IMR-90 (cell line): ENCODE measurements at regions not wholly inside any gene's neighbourhood (a gene's known extent, or its start where the extent isn't known, plus 50 kb on each side); places are given as distances from the start of the nearest gene placed in this dataset.
"Not testable (repeated sequence)": the region's sequence is repeated elsewhere in the genome, so short reads cannot be mapped to it uniquely, and the experiment has no call there.

ENCODE experiments used
- ATAC-seq: fragments of 200-7000 bp; cut with Tn5 transposase; 2 replicates; pipeline ENCODE4 v1.9.1; 2020; ENCODE audit warnings: low read depth, mild to moderate bottlenecking, moderate library complexity
- BruUV-seq: library from RNA; stranded (reverse); fragments of 400-500 nt; replicated peaks from 2 replicates; lab custom pipeline; 2021; lab: Mats Ljungman, UMichigan
- CTCF ChIA-PET: fragments of 300-600 bp; formaldehyde crosslinking; extraction: SDS; loops from one replicate; lab custom pipeline; 2021; ENCODE audit warnings: antibody characterized with exemption; lab: Yijun Ruan, JAX
- POLR2A ChIA-PET: fragments of 300-600 bp; sonication (Branson Sonifier 250); formaldehyde crosslinking; loops from one replicate; lab custom pipeline; 2022; ENCODE audit warnings: antibody characterized with exemption; ENCODE audit not compliant: unreplicated experiment; lab: Charles Lee
- DNase-seq: peaks from one replicate; pipeline ENCODE4 v3.0.0; 2013
- H2AFZ ChIP-seq: replicated peaks from 2 replicates; pipeline ENCODE3; 2013; ENCODE audit warnings: low read length, mild to moderate bottlenecking; ENCODE audit not compliant: poor library complexity
- H2AK5ac ChIP-seq: 2 replicates; pipeline ENCODE4 v1.6.1; 2013; ENCODE audit warnings: low read depth, low read length, inconsistent platforms
- H2AK9ac ChIP-seq: replicated peaks from 2 replicates; pipeline ENCODE3; 2013; ENCODE audit warnings: mild to moderate bottlenecking, low read depth, low read length, moderate library complexity; ENCODE audit not compliant: poor library complexity
- H2BK120ac ChIP-seq: 2 replicates; pipeline ENCODE4 v1.6.1; 2013; ENCODE audit warnings: low read depth, low read length, inconsistent platforms
- H2BK15ac ChIP-seq: 3 replicates; pipeline ENCODE4 v1.6.1; 2013; ENCODE audit warnings: low read depth, low read length, inconsistent platforms
- H2BK20ac ChIP-seq: 2 replicates; pipeline ENCODE4 v1.6.1; 2013; ENCODE audit warnings: low read depth, mild to moderate bottlenecking, inconsistent platforms, low read length, moderate library complexity
- H2BK5ac ChIP-seq: 2 replicates; pipeline ENCODE4 v1.6.1; 2013; ENCODE audit warnings: mild to moderate bottlenecking, low read depth, low read length, inconsistent platforms; ENCODE audit not compliant: poor library complexity, severe bottlenecking
- H3K14ac ChIP-seq: replicated peaks from 2 replicates; pipeline ENCODE4 v1.6.1; 2013; ENCODE audit warnings: low read depth, low read length, inconsistent platforms
- H3K18ac ChIP-seq: 2 replicates; pipeline ENCODE4 v1.6.1; 2013; ENCODE audit warnings: low read depth, low read length, control low read depth
- H3K23ac ChIP-seq: 2 replicates; pipeline ENCODE4 v1.6.1; 2013; ENCODE audit warnings: low read depth, low read length, inconsistent platforms
- H3K27ac ChIP-seq: 2 replicates; pipeline ENCODE4 v1.5.1; 2013; ENCODE audit warnings: mild to moderate bottlenecking, control low read depth, low read length; ENCODE audit not compliant: insufficient read depth
- H3K27me3 ChIP-seq: 2 replicates; pipeline ENCODE4 v1.6.1; 2013; ENCODE audit warnings: low read length; ENCODE audit not compliant: control insufficient read depth, insufficient read depth
- H3K36me3 ChIP-seq: 2 replicates; pipeline ENCODE4 v1.6.1; 2013; ENCODE audit warnings: low read length, mixed read lengths; ENCODE audit not compliant: control insufficient read depth, insufficient read depth
- H3K4ac ChIP-seq: 2 replicates; pipeline ENCODE4 v1.6.1; 2013; ENCODE audit warnings: low read depth, low read length, inconsistent platforms
- H3K4me1 ChIP-seq: 2 replicates; pipeline ENCODE4 v1.6.1; 2013; ENCODE audit warnings: low read length, mixed read lengths; ENCODE audit not compliant: control insufficient read depth, insufficient read depth
- H3K4me2 ChIP-seq: 2 replicates; pipeline ENCODE4 v1.6.1; 2013; ENCODE audit warnings: low read depth, mild to moderate bottlenecking, control low read depth, low read length, moderate library complexity
- H3K4me3 ChIP-seq: 2 replicates; pipeline ENCODE4 v1.5.1; 2013; ENCODE audit warnings: low read depth, mild to moderate bottlenecking, control low read depth, low read length, moderate library complexity; ENCODE audit not compliant: insufficient read depth
- H3K56ac ChIP-seq: 2 replicates; pipeline ENCODE4 v1.6.1; 2013; ENCODE audit warnings: low read length, inconsistent platforms; ENCODE audit not compliant: insufficient read depth; ENCODE audit errors: extremely low read depth
- H3K79me1 ChIP-seq, 2 experiments: 2 replicates each; pipeline ENCODE4 v1.6.1; 2013; ENCODE audit warnings: low read length in 2 of 2, inconsistent platforms in 1 of 2, low read depth in 1 of 2
- H3K9ac ChIP-seq: 2 replicates; pipeline ENCODE4 v1.6.1; 2013; ENCODE audit warnings: low read depth, low read length, control low read depth
- H3K9me1 ChIP-seq: 2 replicates; pipeline ENCODE4 v1.6.1; 2013; ENCODE audit warnings: low read length, inconsistent platforms; ENCODE audit not compliant: insufficient read depth
- H3K9me3 ChIP-seq: 2 replicates; pipeline ENCODE4 v1.6.1; 2013; ENCODE audit warnings: low read length; ENCODE audit not compliant: control insufficient read depth, insufficient read depth
- H4K20me1 ChIP-seq: 2 replicates; pipeline ENCODE4 v1.6.1; 2013; ENCODE audit warnings: low read length, inconsistent platforms; ENCODE audit not compliant: insufficient read depth
- H4K5ac ChIP-seq: 2 replicates; pipeline ENCODE4 v1.6.1; 2013; ENCODE audit warnings: mild to moderate bottlenecking, low read depth, low read length, control low read depth
- H4K8ac ChIP-seq, 2 experiments: 2 replicates each; pipeline ENCODE4 v1.6.1; 2013; ENCODE audit warnings: low read depth in 2 of 2, low read length in 2 of 2, control low read depth in 1 of 2, inconsistent platforms in 1 of 2
- H4K91ac ChIP-seq: 2 replicates; pipeline ENCODE4 v1.6.1; 2013; ENCODE audit warnings: low read depth, low read length, inconsistent platforms; ENCODE audit not compliant: insufficient read depth
- FOS ChIP-seq: fragments of 150-350 bp; IDR thresholded peaks from 2 replicates; pipeline ENCODE4 v1.6.1; 2016; ENCODE audit warnings: low read depth, low read length
- MAZ ChIP-seq: IDR thresholded peaks from 2 replicates; pipeline ENCODE4 v1.6.1; 2012; ENCODE audit warnings: low read depth, mild to moderate bottlenecking, low read length, improper control_type of control experiment, moderate library complexity, borderline replicate concordance
- NFE2L2 ChIP-seq: fragments of 150-350 bp; IDR thresholded peaks from 2 replicates; pipeline ENCODE4 v1.6.1; 2016; ENCODE audit warnings: low read depth, mild to moderate bottlenecking, low read length
- POLR2A ChIP-seq: IDR thresholded peaks from 2 replicates; pipeline ENCODE4 v1.6.1; 2012; ENCODE audit warnings: mild to moderate bottlenecking, low read depth, low read length
- SMC3 ChIP-seq: fragments of 150-350 bp; IDR thresholded peaks from 2 replicates; pipeline ENCODE4 v1.6.1; 2016; ENCODE audit warnings: low read depth, mild to moderate bottlenecking, antibody characterized with exemption, low read length, moderate library complexity
- WGBS, 2 experiments: methylation state at CpG; one replicate each; pipeline versions ENCODE4 v1.1.5 to v1.1.7; 2013; ENCODE audit warnings: missing lambda C conversion rate in 2 of 2; ENCODE audit not compliant: insufficient read length in 1 of 2; ENCODE audit errors: extremely low coverage in 2 of 2; 5-methylcytosine and 5-hydroxymethylcytosine counted together
- dilution Hi-C: fragments of 300-500 bp; cut with HindIII; formaldehyde crosslinking; loops from one replicate; pipeline ENCODE4 v1.14.3; 2018; ENCODE audit warnings: low sequenced_read_pairs; ENCODE audit not compliant: unreplicated experiment
- in situ Hi-C: fragments of 300-500 bp; cut with MboI; formaldehyde crosslinking; loops from 3 replicates; pipeline ENCODE4 v1.14.3; 2019; ENCODE audit warnings: low sequenced_read_pairs, inconsistent platforms, mixed read lengths
- intact Hi-C: fragments of 100-400 bp; cut with micrococcal nuclease; formaldehyde crosslinking; loops from 2 replicates; pipeline ENCODE4 v1.10.0; 2022

DNA sequence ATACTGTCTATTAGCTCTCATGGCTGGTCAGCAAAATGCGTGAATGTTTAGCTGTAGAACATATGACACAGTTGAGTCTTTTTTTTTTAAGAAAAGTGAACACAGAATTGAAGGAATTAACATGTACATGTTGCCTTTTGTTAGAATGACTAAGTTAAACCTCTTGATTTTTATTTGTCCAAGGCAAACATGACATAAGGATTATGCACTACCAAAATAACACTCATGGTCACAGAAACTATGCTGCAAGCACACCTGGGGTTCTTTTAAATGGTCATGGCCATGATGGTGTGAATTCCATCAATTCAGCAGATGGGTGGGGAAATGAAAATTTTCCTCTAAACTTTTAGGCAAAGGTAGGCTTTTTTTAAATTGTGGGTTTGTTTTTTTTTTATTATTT is 80.1 kb upstream of the CXCL13 start:
- H3K23ac ChIP-seq = no peak overlapping the region
- H3K4me3 ChIP-seq = no peak overlapping the region
- H3K4me1 ChIP-seq = no peaks in the 10 kb centered on the region
- DNase-seq = no peak
- H3K36me3 ChIP-seq = no peaks in the 10 kb centered on the region
- no peak overlapping the region for H3K56ac ChIP-seq
- no peak overlapping the region for H2BK15ac ChIP-seq
- H3K9me1 ChIP-seq = no peaks in the 10 kb centered on the region
- dilution Hi-C loops = no loop called here
- no peaks in the 10 kb centered on the region for H3K9me3 ChIP-seq
- H2BK120ac ChIP-seq = no peak overlapping the region
- H3K4ac ChIP-seq = no peak overlapping the region
- H3K18ac ChIP-seq = no peak overlapping the region
- in situ Hi-C loops = no loop called here
- H3K9ac ChIP-seq = no peak overlapping the region
- H3K14ac ChIP-seq = no peak overlapping the region
- H2AK9ac ChIP-seq = no peak overlapping the region
- H2AK5ac ChIP-seq = no peak overlapping the region
- no peak overlapping the region for H4K91ac ChIP-seq
- no peaks in the 10 kb centered on the region for H4K20me1 ChIP-seq
- no TSS peak for BruUV-seq
- ChIA-PET CTCF (interaction anchor here (0.7 kb wide), 1 partner anchor 49 kb away, joined by 5 read pairs; no protein-coding TSS in a partner anchor), POLR2A (no interaction called here)
- no peak for TF ChIP-seq SMC3
- no peak for TF ChIP-seq FOS
- TF ChIP-seq MAZ = no peak
- TF ChIP-seq NFE2L2 = no peak
- TF ChIP-seq POLR2A = no peak
- no peaks in the 10 kb centered on the region for H3K27me3 ChIP-seq
- H3K79me1 ChIP-seq = no peaks in the 10 kb centered on the region
- H2AFZ ChIP-seq = no peak overlapping the region
- H3K27ac ChIP-seq = no peak overlapping the region
- ATAC-seq = no peak
- no peak overlapping the region for H2BK20ac ChIP-seq
- no peak overlapping the region for H4K5ac ChIP-seq
- H4K8ac ChIP-seq = no peak overlapping the region
- 38% methylated on average over 1 of the region's 1 CpG; no CpG with 5 or more reads in 1 of the 2 experiments for WGBS, 2 experiments
- no peak overlapping the region for H2BK5ac ChIP-seq
- intact Hi-C loops = no loop called here
- H3K4me2 ChIP-seq = no peak overlapping the region

DNA sequence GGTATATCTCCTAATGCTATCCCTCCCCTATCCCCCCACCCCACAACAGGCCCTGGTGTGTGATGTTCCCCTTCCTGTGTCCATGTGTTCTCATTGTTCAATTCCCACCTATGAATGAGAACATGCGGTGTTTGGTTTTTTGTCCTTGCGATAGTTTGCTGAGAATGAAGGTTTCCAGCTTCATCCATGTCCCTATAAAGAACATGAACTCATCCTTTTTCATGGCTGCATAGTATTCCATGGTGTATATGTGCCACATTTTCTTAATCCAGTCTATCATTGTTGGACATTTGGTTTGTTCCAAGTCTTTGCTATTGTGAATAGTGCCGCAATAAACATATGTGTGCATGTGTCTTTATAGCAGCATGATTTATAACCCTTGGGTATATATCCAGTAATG is 77.7 kb upstream of the CXCL13 start:
- H3K27me3 ChIP-seq, H4K20me1 ChIP-seq, H3K14ac ChIP-seq, H2BK20ac ChIP-seq, in situ Hi-C loops, intact Hi-C loops, H3K23ac ChIP-seq, H3K27ac ChIP-seq, H4K5ac ChIP-seq, H2BK120ac ChIP-seq, H2BK5ac ChIP-seq, H2AK9ac ChIP-seq, H3K79me1 ChIP-seq, H2BK15ac ChIP-seq, H3K4ac ChIP-seq, H3K56ac ChIP-seq, H3K36me3 ChIP-seq, H3K9ac ChIP-seq, H4K8ac ChIP-seq, H3K4me3 ChIP-seq, H4K91ac ChIP-seq, H2AFZ ChIP-seq, POLR2A ChIA-PET, BruUV-seq, H3K9me3 ChIP-seq, H3K9me1 ChIP-seq, H3K18ac ChIP-seq, CTCF ChIA-PET, ATAC-seq, H2AK5ac ChIP-seq, DNase-seq, H3K4me2 ChIP-seq, dilution Hi-C loops, H3K4me1 ChIP-seq: not testable (repeated sequence)
- WGBS, 2 experiments = no CpG with 5 or more reads among the region's 3 CpGs
